ENCODE measurements at regions not wholly inside any gene's neighbourhood (a gene's known extent, or its start where the extent isn't known, plus 50 kb on each side); places are given as distances from the start of the nearest gene placed in this dataset.

GRCh38 chr3:181952221-181952620, 240.5 kb downstream of the SOX2 start:
- Mint-ChIP-seq H3K9me3 (no peaks in the 10 kb centered on the region), H3K27me3 (no peaks in the 10 kb centered on the region), H3K4me3 (no peak overlapping the region), H3K36me3 (no peaks in the 10 kb centered on the region), H3K27ac (no peak overlapping the region), H3K4me1 (no peaks in the 10 kb centered on the region)
- no peak overlapping the region for H3K4me3 ChIP-seq (ENCODE audit: control insufficient read depth in 1 of 2, extremely low read depth in 1 of 2, low read length in 1 of 2)
- POLR2A ChIA-PET: no interaction called here
- H3K36me3 ChIP-seq (ENCODE audit: control insufficient read depth in 2 of 2, extremely low read depth in 1 of 2, insufficient read depth in 1 of 2, low read length in 1 of 2): no peaks in the 10 kb centered on the region
- DNase-seq: no peak
- H3K9me3 ChIP-seq: no peaks in the 10 kb centered on the region
- CTCF ChIA-PET: no interaction called here
- H3K27ac ChIP-seq (ENCODE audit: low read length): no peak overlapping the region
- no peaks in the 10 kb centered on the region for H3K4me1 ChIP-seq (ENCODE audit: control insufficient read depth in 1 of 2, extremely low read depth in 1 of 2, insufficient read depth in 2 of 2, low read length in 2 of 2)
- H3K27me3 ChIP-seq (replicated peaks in 1 of 2; ENCODE audit: control insufficient read depth in 2 of 2, extremely low read depth in 1 of 2, insufficient read depth in 2 of 2, low read length in 1 of 2): no peaks in the 10 kb centered on the region
- ATAC-seq (replicated peaks in 1 of 4): no peak
- whole genome bisulfite sequencing (ENCODE audit: insufficient coverage): 84% methylated on average over 4 of the region's 5 CpGs

GRCh38 chr3:181952929-181953328, 241.2 kb downstream of the SOX2 start:
- no peaks in the 10 kb centered on the region for H3K4me1 Mint-ChIP-seq
- H3K4me3 ChIP-seq (ENCODE audit: control insufficient read depth in 1 of 2, extremely low read depth in 1 of 2, low read length in 1 of 2): no peak overlapping the region
- POLR2A ChIA-PET: interaction anchor here in 1 of 2 donors (0.5 kb wide), 1 partner anchor 289 kb away, joined by 3 read pairs; no protein-coding TSS in a partner anchor
- no peaks in the 10 kb centered on the region for H3K9me3 ChIP-seq
- H3K27me3 ChIP-seq (replicated peaks in 1 of 2; ENCODE audit: control insufficient read depth in 2 of 2, extremely low read depth in 1 of 2, insufficient read depth in 2 of 2, low read length in 1 of 2): no peaks in the 10 kb centered on the region
- H3K9me3 Mint-ChIP-seq: no peaks in the 10 kb centered on the region
- H3K4me1 ChIP-seq (ENCODE audit: control insufficient read depth in 1 of 2, extremely low read depth in 1 of 2, insufficient read depth in 2 of 2, low read length in 2 of 2): no peaks in the 10 kb centered on the region
- no peak overlapping the region for H3K27ac ChIP-seq (ENCODE audit: low read length)
- H3K36me3 Mint-ChIP-seq: no peaks in the 10 kb centered on the region
- H3K4me3 Mint-ChIP-seq: no peak overlapping the region
- no peak overlapping the region for H3K27ac Mint-ChIP-seq
- CTCF ChIA-PET: no interaction called here
- no peak for ATAC-seq (replicated peaks in 1 of 4)
- no peaks in the 10 kb centered on the region for H3K27me3 Mint-ChIP-seq
- no peak for DNase-seq
- WGBS (ENCODE audit: insufficient coverage): 100% methylated on average over 3 of the region's 4 CpGs
- H3K36me3 ChIP-seq (ENCODE audit: control insufficient read depth in 2 of 2, extremely low read depth in 1 of 2, insufficient read depth in 1 of 2, low read length in 1 of 2): no peaks in the 10 kb centered on the region

GRCh38 chr3:181955566-181955965, 243.8 kb downstream of the SOX2 start:
- Histone ChIP-seq H3K4me3 (ENCODE audit: control insufficient read depth in 1 of 2, extremely low read depth in 1 of 2, low read length in 1 of 2) (no peak overlapping the region), H3K27ac (ENCODE audit: low read length) (no peak overlapping the region), H3K4me1 (ENCODE audit: control insufficient read depth in 1 of 2, extremely low read depth in 1 of 2, insufficient read depth in 2 of 2, low read length in 2 of 2) (no peaks in the 10 kb centered on the region), H3K27me3 (replicated peaks in 1 of 2; ENCODE audit: control insufficient read depth in 2 of 2, extremely low read depth in 1 of 2, insufficient read depth in 2 of 2, low read length in 1 of 2) (no peaks in the 10 kb centered on the region), H3K36me3 (ENCODE audit: control insufficient read depth in 2 of 2, extremely low read depth in 1 of 2, insufficient read depth in 1 of 2, low read length in 1 of 2) (no peaks in the 10 kb centered on the region), H3K9me3 (no peaks in the 10 kb centered on the region)
- Mint-ChIP-seq H3K4me1 (no peaks in the 10 kb centered on the region), H3K27me3 (no peaks in the 10 kb centered on the region), H3K27ac (no peak overlapping the region), H3K9me3 (no peaks in the 10 kb centered on the region), H3K4me3 (no peak overlapping the region), H3K36me3 (no peaks in the 10 kb centered on the region)
- POLR2A ChIA-PET: no interaction called here
- ATAC-seq (replicated peaks in 1 of 4) (no peak), DNase-seq (no peak)
- CTCF ChIA-PET: no interaction called here
- 86% methylated on average over 1 of the region's 2 CpGs for WGBS (ENCODE audit: insufficient coverage)

- H3K27ac ChIP-seq (ENCODE audit: low read length): no peak overlapping the region
Measured at GRCh38 chr3:181956122-181956521, 244.4 kb downstream of the SOX2 start.

GRCh38 chr3:181966393-181966792, 254.7 kb downstream of the SOX2 start:
- 57% methylated on average over 2 of the region's 4 CpGs for WGBS (ENCODE audit: insufficient coverage)
- H3K4me1 Mint-ChIP-seq: no peaks in the 10 kb centered on the region
- Histone ChIP-seq H3K36me3 (ENCODE audit: control insufficient read depth in 2 of 2, extremely low read depth in 1 of 2, insufficient read depth in 1 of 2, low read length in 1 of 2) (no peaks in the 10 kb centered on the region), H3K27me3 (replicated peaks in 1 of 2; ENCODE audit: control insufficient read depth in 2 of 2, extremely low read depth in 1 of 2, insufficient read depth in 2 of 2, low read length in 1 of 2) (no peaks in the 10 kb centered on the region), H3K27ac (ENCODE audit: low read length) (no peak overlapping the region), H3K4me1 (ENCODE audit: control insufficient read depth in 1 of 2, extremely low read depth in 1 of 2, insufficient read depth in 2 of 2, low read length in 2 of 2) (no peaks in the 10 kb centered on the region), H3K9me3 (no peaks in the 10 kb centered on the region), H3K4me3 (ENCODE audit: control insufficient read depth in 1 of 2, extremely low read depth in 1 of 2, low read length in 1 of 2) (no peak overlapping the region)
- no peak overlapping the region for H3K4me3 Mint-ChIP-seq
- H3K27ac Mint-ChIP-seq: no peak overlapping the region
- ATAC-seq (replicated peaks in 1 of 4): no peak
- POLR2A ChIA-PET: no interaction called here
- CTCF ChIA-PET: no interaction called here
- H3K27me3 Mint-ChIP-seq: peaks cover 0 to 3% of the 10 kb centered on the region in 2 donors
- DNase-seq: no peak
- H3K36me3 Mint-ChIP-seq: no peaks in the 10 kb centered on the region
- no peaks in the 10 kb centered on the region for H3K9me3 Mint-ChIP-seq

More at GRCh38 chr3:181956122-181956521, 244.4 kb downstream of the SOX2 start:
- H3K9me3 Mint-ChIP-seq: no peaks in the 10 kb centered on the region
- no peaks in the 10 kb centered on the region for H3K4me1 ChIP-seq (ENCODE audit: control insufficient read depth in 1 of 2, extremely low read depth in 1 of 2, insufficient read depth in 2 of 2, low read length in 2 of 2)
- ChIA-PET POLR2A (no interaction called here), CTCF (no interaction called here)
- H3K36me3 Mint-ChIP-seq: no peaks in the 10 kb centered on the region
- no peak overlapping the region for H3K4me3 ChIP-seq (ENCODE audit: control insufficient read depth in 1 of 2, extremely low read depth in 1 of 2, low read length in 1 of 2)
- H3K27me3 Mint-ChIP-seq: no peaks in the 10 kb centered on the region
- no peaks in the 10 kb centered on the region for H3K4me1 Mint-ChIP-seq
- H3K4me3 Mint-ChIP-seq: no peak overlapping the region
- no peak for ATAC-seq (replicated peaks in 1 of 4)
- 92% methylated on average over 4 of the region's 5 CpGs for WGBS (ENCODE audit: insufficient coverage)
- no peaks in the 10 kb centered on the region for H3K36me3 ChIP-seq (ENCODE audit: control insufficient read depth in 2 of 2, extremely low read depth in 1 of 2, insufficient read depth in 1 of 2, low read length in 1 of 2)
- no peaks in the 10 kb centered on the region for H3K9me3 ChIP-seq
- H3K27ac Mint-ChIP-seq: no peak overlapping the region
- no peaks in the 10 kb centered on the region for H3K27me3 ChIP-seq (replicated peaks in 1 of 2; ENCODE audit: control insufficient read depth in 2 of 2, extremely low read depth in 1 of 2, insufficient read depth in 2 of 2, low read length in 1 of 2)
- no peak for DNase-seq

GRCh38 chr3:181969925-181970324, 258.2 kb downstream of the SOX2 start:
- no peaks in the 10 kb centered on the region for H3K27me3 Mint-ChIP-seq

GRCh38 chr3:181971424-181971823, 259.7 kb downstream of the SOX2 start:
- H3K27ac ChIP-seq (ENCODE audit: low read length): no peak overlapping the region
- H3K36me3 Mint-ChIP-seq: no peaks in the 10 kb centered on the region
- H3K36me3 ChIP-seq (ENCODE audit: control insufficient read depth in 2 of 2, extremely low read depth in 1 of 2, insufficient read depth in 1 of 2, low read length in 1 of 2): no peaks in the 10 kb centered on the region
- no CpG with 5 or more reads among the region's 2 CpGs for WGBS (ENCODE audit: insufficient coverage)
- H3K27me3 Mint-ChIP-seq: no peaks in the 10 kb centered on the region
- ATAC-seq (replicated peaks in 1 of 4) (no peak), DNase-seq (no peak)
- no peak overlapping the region for H3K4me3 Mint-ChIP-seq
- peaks cover 0 to 3% (median 0%) of the 10 kb centered on the region in 3 donors for H3K9me3 Mint-ChIP-seq
- H3K4me1 ChIP-seq (ENCODE audit: control insufficient read depth in 1 of 2, extremely low read depth in 1 of 2, insufficient read depth in 2 of 2, low read length in 2 of 2): no peaks in the 10 kb centered on the region
- H3K4me1 Mint-ChIP-seq: no peaks in the 10 kb centered on the region
- H3K4me3 ChIP-seq (ENCODE audit: control insufficient read depth in 1 of 2, extremely low read depth in 1 of 2, low read length in 1 of 2): no peak overlapping the region
- no peaks in the 10 kb centered on the region for H3K27me3 ChIP-seq (replicated peaks in 1 of 2; ENCODE audit: control insufficient read depth in 2 of 2, extremely low read depth in 1 of 2, insufficient read depth in 2 of 2, low read length in 1 of 2)
- H3K27ac Mint-ChIP-seq: no peak overlapping the region
- CTCF ChIA-PET: no interaction called here
- H3K9me3 ChIP-seq: no peaks in the 10 kb centered on the region
- POLR2A ChIA-PET: no interaction called here

More at GRCh38 chr3:181969925-181970324, 258.2 kb downstream of the SOX2 start:
- ATAC-seq (replicated peaks in 1 of 4) (no peak), DNase-seq (no peak)
- no peaks in the 10 kb centered on the region for H3K9me3 Mint-ChIP-seq
- H3K4me3 ChIP-seq (ENCODE audit: control insufficient read depth in 1 of 2, extremely low read depth in 1 of 2, low read length in 1 of 2): no peak overlapping the region
- H3K4me3 Mint-ChIP-seq: no peak overlapping the region
- H3K27ac Mint-ChIP-seq: no peak overlapping the region
- H3K4me1 Mint-ChIP-seq: no peaks in the 10 kb centered on the region
- no peaks in the 10 kb centered on the region for H3K9me3 ChIP-seq
- no peaks in the 10 kb centered on the region for H3K36me3 Mint-ChIP-seq
- POLR2A ChIA-PET: no interaction called here
- H3K27me3 ChIP-seq (replicated peaks in 1 of 2; ENCODE audit: control insufficient read depth in 2 of 2, extremely low read depth in 1 of 2, insufficient read depth in 2 of 2, low read length in 1 of 2): no peaks in the 10 kb centered on the region
- no peak overlapping the region for H3K27ac ChIP-seq (ENCODE audit: low read length)
- CTCF ChIA-PET: no interaction called here
- 100% methylated on average over 2 of the region's 3 CpGs for WGBS (ENCODE audit: insufficient coverage)
- H3K4me1 ChIP-seq (ENCODE audit: control insufficient read depth in 1 of 2, extremely low read depth in 1 of 2, insufficient read depth in 2 of 2, low read length in 2 of 2): no peaks in the 10 kb centered on the region
- H3K36me3 ChIP-seq (ENCODE audit: control insufficient read depth in 2 of 2, extremely low read depth in 1 of 2, insufficient read depth in 1 of 2, low read length in 1 of 2): no peaks in the 10 kb centered on the region
